ENCODE measurements at regions not wholly inside any gene's neighbourhood (a gene's known extent, or its start where the extent isn't known, plus 50 kb on each side); places are given as distances from the start of the nearest gene placed in this dataset.

DNA sequence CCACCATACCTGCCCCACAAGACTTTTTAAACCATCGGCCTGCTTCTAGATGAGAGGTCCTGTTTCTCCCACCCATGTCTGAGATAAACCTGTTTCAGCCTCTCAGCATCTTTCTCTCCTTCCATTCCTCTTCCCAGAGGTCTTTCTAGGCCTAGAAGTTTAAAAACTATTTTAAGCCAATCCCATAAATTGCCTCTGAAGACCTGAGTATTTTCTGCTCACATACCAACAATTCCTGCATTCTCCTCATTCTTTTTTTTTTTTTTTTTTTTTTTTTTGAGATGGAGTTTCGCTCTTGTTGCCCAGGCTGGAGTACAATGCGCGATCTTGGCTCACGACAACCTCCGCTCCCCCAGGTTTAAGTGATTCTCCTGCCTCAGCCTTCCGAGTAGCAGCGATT, 262.9 kb upstream of the AUTS2 start:
- intact Hi-C loops (cut with DNase I, micrococcal nuclease): no loop called here
- ATAC-seq (no peak), DNase-seq (no peak)

DNA sequence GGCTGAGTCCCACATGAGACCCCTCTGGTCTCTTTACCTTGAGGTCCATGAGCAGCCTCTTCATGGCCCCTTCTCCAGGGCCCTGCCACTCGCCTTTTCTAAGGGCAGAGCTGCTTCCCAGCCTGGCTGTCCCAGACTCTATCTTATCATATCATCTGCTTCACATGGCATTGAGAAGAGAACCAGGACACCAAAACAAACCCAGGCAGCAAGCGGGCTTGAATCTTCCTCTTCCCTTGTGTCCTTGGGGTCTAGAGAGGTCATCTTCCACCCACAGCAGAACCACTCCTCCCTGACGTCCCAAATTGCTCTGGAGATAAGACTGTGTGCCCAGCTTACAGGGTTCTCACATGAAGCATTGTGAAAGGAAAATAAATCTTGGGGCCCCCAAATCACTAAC, 261.3 kb upstream of the AUTS2 start:
- intact Hi-C loops (cut with DNase I, micrococcal nuclease): no loop called here
- no peak for DNase-seq
- no peak for ATAC-seq

DNA sequence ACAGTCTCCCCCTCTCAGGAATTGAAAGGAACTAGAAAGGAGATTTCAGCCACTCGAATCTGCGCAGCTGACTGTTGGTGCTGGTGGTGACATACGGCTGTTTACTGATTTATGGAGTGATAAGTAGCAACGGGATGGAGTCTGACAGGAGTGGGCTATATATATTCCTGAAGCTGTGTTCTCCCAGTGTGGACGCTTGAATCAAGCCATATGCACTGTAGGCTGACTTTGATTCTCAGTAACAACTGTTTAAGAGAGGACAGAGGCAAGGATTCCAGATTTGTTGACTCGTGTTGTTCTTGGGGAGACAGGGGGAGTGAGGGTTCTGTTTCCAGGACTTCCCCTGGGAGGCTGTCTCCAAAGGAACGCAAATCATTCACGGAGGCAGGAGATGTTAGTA, 260.1 kb upstream of the AUTS2 start:
- intact Hi-C loops (cut with DNase I, micrococcal nuclease): no loop called here
- ATAC-seq (no peak), DNase-seq (no peak)

DNA sequence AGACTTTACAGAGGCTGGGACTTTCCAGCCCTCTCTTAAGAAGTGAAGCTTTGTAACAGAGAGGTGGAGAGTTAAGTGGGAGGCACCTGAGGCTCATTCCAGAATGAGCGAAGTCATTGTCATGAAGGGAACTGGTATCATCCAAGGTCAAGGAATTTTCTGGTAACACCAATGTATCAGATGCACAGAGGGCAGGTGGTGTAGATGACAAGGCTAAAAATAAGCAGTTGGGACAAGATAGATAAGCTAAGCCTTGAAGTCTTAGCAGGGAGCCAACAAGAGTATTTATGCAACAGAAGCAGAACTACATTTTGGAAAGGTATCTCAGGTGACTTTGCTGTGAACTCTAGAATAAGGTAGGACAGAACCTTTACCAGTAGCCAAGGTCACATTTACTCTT, 257.0 kb upstream of the AUTS2 start:
- DNase-seq (no peak), ATAC-seq (no peak)
- intact Hi-C loops (cut with DNase I, micrococcal nuclease): no loop called here

DNA sequence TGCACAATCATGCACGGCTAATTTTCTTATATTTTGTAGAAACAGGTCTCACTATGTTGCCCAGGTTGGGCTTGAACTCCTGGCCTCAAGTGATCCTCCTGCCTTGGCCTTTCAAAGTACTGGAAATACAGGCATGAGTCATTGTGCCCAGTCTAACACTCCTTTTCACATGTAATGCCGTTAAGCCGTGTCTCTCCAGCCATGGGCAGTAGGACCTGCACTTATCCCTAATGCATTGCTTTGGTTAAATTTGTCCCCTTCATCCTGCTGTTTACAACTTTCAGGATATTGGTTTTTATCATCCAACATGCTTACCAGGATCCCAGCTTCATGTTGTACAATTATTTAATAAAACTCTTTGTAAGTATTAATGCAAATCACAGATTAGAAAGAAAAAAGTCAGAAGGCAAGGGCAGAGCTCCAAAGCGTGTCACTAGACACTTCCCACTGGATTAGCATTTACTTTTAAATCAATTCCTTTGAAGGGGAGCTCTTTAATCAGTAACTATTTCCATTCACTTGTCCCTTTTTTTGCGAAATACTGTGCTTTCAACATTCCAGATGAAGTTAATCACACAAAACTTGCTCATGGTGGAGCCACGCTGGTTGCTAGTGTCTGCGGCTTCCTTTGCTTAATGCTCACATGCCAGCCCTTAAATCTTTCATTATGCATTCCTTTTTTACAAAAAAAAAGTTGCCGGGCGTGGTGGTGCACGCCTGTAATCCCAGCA, 256.0 kb upstream of the AUTS2 start:
- intact Hi-C loops (cut with DNase I, micrococcal nuclease): no loop called here
- DNase-seq: no peak
- no peak for ATAC-seq

DNA sequence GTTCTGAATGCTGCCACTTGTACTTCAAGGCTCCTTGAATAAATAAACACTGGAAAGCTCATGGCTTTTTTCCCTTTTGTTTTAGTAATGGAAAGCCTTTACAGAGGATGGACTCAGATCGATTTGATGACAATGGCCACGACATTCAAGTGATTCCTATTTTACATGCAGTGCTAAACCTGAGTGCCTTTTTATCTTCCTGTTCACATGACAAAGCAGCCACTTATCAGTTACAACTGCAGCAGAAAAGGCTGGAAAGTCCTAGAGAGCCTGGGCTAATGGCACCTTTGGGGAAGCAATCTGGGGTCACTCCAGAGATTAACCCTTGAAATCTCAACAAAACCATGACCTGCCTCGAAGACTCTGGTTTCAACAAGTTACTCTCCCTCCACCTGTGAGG, 249.0 kb upstream of the AUTS2 start:
- DNase-seq: no peak
- no peak for ATAC-seq
- intact Hi-C loops (cut with DNase I, micrococcal nuclease): no loop called here

DNA sequence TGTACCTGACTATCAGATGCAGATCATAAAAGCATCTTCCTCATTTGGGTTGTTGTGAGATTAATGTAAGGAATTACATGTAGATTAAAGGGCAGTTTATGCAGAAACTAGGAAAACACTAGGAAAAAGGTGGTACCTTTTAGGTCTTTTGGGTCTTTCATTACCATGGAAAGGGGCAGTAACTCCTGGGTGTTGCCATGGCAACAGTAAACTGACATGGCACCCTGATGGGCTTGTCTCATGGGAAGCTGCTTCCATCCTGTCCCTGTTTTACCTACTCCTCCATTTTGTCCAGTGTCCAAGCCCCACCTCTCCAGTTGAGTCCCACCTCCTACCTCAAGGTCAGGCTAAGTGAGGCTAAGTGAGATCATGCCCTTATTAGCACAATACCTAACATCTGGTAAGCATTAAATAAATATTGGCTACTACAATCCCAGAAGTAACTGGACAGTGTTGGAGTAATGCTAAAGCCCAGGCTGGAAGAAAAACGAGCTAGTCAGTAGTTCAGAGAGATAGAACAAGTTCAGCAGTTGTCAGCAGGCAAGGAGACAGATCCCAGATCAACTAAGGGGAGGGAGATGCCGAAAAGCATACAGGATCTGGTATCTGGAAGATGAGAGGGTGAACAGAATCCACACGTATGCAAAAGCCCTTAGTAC, 240.0 kb upstream of the AUTS2 start:
- intact Hi-C loops (cut with DNase I, micrococcal nuclease): no loop called here
- ATAC-seq: no peak
- DNase-seq: no peak

DNA sequence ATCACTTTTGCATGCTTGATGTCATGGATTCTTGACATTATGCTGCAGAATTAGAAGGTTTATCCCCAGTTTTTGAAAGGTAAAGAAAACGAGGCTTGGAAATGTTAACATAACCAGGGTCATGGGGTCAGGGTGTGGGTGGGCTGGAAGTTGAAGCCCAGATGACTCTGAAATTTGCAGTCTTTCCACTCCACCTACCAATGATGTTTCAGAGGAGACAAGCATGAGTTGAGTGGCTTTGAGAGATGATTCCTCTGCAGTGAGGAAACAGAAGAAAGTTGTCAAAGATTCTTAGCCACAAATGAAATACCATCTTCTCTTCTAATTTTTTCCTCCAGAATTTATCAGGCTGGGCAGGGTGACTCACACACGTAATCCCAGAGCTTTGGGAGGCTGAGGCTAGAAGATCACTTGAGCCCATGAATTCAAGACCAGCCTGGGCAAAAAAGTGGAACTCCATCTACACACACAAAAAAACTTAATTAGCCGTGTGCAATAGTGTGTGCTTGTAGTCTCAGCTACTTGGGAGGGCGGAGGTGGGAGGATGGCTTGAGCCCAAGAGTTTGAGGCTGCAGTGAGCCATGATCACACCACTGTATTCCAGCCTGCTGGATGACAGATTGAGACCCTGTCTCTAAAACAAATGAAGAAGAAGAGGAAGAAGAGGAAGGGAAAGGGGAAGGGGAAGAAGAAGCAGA, 239.1 kb upstream of the AUTS2 start:
- ATAC-seq: no peak
- intact Hi-C loops (cut with DNase I, micrococcal nuclease): no loop called here

DNA sequence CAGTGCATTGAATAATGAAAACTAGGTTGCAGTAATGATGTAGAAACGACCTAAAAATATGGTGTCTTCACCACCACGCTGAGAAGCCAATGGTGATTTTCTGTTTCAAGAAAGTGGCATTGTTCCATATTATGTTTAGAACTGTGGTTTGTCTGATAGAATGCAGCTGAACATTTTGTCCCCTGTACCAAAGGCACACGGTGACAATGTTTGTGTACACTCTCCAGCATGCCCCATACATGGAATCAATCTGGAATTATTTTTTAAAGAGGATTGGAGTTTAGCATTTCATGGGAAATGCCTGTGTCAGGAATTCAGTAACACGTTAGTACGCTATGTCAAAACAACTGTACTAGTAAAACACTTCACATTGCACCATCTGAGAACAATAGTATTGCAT, 237.4 kb upstream of the AUTS2 start:
- ATAC-seq (no peak), DNase-seq (no peak)
- intact Hi-C loops (cut with DNase I, micrococcal nuclease): no loop called here

More for the DNA sequence above, 239.1 kb upstream of the AUTS2 start:
- no peak for DNase-seq

DNA sequence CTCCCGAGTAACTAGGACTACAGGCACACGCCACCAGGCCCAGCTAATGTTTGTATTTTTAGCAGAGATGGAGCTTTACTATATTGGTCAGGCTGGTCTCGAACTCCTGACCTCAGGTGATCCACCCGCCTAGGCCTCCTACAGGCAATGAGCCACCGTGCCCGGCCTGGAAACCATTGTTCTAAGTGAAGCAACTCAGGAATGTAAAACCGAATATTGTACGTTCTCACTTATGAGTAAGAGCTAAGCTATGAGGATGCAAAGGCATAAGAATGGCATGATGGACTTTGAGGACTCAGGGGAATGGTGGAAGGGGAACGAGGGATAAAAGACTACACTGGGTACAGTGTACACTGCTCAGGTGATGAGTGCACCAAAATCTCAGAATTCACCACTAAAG, 235.1 kb upstream of the AUTS2 start:
- ATAC-seq (no peak), DNase-seq (no peak)
- intact Hi-C loops (cut with DNase I, micrococcal nuclease): no loop called here

DNA sequence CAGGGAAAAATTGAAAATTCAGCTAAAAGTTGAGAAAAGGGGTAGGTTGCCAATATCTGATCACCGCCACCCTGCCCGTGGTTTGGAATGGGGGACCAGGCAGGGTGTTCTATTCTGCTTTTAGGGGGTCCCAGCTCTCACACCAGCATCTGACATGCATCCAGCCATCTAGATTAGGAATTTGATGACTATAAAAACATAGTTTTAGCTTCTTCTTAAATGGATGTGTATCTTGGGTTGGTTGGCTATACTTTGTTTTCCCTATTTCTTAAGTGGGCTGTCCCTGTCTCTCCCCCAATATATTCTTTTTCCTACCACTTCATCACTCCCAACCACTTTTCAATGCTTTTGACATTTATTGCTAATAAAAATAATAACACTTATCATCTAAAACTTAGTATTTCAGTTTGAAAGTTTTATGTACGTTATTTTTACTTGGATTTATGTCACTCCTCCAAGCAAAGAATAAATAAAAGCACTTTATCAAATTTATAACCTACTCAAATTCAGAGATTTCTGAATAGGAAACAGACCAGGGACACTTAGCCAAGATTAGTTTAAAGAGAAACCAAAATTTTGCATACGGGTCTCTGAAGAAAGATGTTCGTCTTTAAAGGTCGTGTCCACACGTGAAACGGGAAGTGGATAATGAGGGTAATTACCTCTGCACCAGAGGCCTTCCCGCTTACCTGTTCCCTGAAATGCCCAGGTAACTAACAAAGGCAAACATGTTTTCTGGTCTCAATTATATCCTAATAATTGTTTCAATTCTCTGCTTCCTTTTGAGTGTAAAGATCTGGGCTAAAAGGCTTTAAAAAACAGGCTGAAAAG, 233.2 kb upstream of the AUTS2 start:
- DNase-seq: no peak
- intact Hi-C loops (cut with DNase I, micrococcal nuclease): no loop called here
- no peak for ATAC-seq

DNA sequence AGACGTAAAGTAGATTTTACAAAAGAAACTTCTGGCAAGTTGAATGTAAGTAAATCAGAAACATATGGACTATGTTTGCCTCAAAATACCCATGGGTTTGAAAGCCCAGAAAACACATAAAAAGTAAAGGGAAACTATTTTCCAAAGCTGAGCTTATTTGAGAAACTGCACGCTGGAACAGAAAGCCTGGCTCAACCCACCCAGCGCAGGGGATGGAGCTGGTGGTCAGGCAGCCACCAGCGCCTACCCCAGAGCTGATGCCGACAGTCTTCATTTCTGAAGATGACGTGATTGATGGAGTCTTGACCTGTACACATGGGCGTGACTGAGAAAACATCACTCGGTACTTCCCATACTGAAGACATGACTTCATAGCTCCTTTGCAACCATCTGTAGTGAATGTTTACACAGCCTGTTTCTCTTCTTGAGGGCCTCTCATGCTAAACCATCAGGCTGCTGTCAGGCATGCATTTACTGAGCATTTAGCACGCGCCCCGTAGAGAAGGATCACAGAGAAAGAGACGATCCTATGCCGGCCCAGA, 232.6 kb upstream of the AUTS2 start:
- intact Hi-C loops (cut with DNase I, micrococcal nuclease): no loop called here
- ATAC-seq (no peak), DNase-seq (no peak)

DNA sequence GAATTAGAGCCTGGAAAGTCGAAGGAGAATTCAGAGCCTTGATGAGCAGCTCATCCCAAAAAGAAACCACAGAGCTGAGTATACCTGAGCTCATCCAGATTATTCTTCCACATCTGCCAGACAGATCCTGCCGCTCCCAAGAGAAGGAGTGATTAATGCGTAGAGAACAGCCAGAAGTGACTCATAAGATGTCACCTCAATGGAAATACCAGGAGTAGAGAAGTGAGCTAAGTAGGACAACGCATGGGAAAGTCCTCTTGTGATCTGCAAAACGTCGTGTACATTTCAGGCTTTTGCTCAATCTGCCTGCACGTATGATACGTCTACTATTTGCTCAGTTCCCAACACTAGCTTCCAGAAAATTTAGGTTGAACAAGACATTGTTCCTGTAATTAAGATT, 230.5 kb upstream of the AUTS2 start:
- no peak for ATAC-seq
- intact Hi-C loops (cut with DNase I, micrococcal nuclease): no loop called here

DNA sequence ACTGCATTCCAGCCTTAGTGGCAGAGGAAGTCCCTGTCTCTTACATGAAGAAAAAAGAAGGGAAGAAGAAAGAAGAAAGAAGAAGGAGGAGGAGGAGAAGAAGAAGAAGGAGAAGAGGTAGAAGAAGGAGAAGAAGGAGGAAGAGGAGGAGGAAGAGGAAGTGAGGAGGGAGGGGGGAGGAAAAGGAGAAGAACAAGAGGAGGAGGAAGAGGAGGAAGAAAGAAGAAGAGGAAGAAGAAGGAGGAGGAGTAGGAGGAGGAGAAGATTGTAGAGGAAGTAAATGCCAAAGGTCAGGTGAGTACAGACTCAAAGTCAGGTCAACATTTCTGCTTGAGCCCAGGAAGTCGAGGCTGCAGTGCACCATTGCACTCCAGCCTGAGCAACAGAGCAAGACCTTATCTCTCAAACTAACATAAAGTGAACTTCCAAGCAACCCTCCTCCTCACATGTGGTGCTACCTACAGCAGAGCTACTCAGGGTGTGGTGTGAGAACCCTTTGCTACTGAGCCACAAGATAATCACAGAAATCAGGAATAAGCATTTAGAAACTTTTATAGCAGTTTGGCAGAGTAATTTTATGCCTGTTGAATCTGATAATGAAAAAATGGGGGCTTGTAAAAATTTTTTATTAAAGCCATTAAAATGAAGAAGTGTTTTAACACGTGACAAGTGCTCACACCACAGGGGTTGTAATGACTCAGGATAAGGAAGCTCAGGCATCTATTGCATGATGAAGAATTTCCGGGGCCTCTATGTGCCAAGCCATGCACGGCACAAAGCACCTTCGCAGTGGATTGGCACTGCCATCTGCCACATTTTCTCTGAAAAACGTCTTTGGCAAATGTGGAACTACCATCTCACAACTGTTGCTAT, 224.9 kb upstream of the AUTS2 start:
- ATAC-seq: no peak
- DNase-seq: no peak
- intact Hi-C loops (cut with DNase I, micrococcal nuclease): no loop called here

More for the DNA sequence above, 230.5 kb upstream of the AUTS2 start:
- no peak for DNase-seq

DNA sequence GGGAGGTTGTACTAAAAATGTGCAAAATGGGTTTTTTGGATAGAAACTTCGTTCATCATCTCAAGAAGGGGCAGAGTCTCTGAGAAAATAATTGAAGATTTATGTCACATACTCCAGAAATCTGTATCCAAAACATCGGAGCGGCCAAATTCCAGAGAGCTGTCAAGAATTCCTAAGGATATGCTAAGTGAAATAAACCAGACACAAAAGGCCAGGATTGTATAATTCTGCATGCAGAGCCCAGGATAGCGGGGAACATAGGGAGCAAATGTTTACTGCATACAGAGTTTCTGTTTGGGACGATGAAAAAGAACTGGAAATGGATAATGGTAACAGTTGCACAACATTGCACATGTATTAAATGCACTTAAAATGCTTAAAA, 224.2 kb upstream of the AUTS2 start:
- DNase-seq (no peak), ATAC-seq (no peak)
- intact Hi-C loops (cut with DNase I, micrococcal nuclease): no loop called here

DNA sequence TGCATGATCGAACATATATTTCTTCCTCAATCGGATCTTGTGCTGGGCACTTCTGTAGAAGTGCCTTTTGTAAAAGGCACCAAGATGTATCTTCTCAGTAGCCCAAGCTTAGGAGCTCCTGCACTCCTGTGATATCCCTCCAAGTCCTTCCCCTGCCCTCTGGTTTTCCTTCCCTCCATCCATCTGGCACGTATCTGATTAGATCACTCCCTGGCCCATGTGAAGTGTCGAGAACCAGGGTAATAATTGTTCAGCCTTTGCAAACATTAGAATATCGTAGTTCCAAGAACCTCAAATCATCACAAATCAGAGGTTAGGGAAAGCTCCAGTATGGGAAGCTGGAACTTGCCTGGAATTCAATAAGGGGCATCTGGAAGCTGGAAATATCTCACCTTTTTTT, 221.1 kb upstream of the AUTS2 start:
- no peak for ATAC-seq
- no peak for DNase-seq
- intact Hi-C loops (cut with DNase I, micrococcal nuclease): no loop called here

DNA sequence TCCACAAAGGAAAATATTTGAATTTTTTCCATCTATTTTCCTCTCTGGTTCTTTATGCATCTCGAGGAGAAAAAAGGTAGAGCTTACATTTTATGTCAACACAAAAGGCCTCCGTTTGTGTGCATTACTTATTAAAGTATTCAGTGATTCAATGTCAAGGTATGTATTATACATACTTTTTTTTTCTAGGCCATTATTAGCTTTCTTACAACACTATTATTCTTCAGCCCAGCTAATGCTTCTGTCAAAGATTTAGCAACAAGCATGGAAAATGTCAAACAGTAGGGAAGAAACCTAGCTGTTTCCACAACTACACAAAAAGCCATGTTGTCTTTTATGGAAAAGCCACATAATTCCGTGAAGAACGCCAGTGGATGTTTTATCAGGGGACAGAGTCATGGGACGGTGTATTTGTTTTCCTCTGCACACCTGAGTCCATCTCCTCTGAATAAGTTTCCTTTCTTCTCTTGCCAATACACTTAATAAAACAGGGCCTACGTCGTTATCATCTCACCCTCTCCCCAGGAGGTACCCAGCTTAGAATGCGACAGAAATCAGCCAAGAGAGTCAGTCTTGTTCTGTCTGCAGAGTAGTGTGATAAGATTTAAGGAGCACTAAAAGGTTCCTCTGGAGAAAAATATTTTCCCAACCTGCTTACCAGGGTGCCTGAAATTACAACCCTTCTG, 209.7 kb upstream of the AUTS2 start:
- intact Hi-C loops (cut with DNase I, micrococcal nuclease): no loop called here
- ATAC-seq (no peak), DNase-seq (no peak)

DNA sequence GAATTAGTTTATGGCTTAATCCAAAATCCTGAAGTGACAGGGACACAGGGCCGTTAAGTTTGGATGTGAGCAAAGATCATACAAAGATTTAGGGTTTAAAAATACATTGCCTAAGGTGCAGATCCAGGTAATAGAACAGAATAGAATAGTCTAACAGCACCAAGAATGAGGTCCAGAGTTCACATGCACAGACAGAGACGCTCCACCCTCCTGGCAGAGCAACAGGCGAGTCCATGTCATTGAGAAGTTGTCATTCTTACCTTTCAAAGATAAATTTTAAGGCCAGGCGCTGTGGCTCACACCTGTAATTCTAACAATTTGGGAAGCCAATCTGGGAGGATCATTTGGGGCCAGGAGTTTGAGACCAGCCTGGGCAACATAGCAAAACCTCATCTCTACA, 209.1 kb upstream of the AUTS2 start:
- intact Hi-C loops (cut with DNase I, micrococcal nuclease): no loop called here
- ATAC-seq: no peak
- no peak for DNase-seq
